ENCODE measurements at regions not wholly inside any gene's neighbourhood (a gene's known extent, or its start where the extent isn't known, plus 50 kb on each side); places are given as distances from the start of the nearest gene placed in this dataset.

DNA sequence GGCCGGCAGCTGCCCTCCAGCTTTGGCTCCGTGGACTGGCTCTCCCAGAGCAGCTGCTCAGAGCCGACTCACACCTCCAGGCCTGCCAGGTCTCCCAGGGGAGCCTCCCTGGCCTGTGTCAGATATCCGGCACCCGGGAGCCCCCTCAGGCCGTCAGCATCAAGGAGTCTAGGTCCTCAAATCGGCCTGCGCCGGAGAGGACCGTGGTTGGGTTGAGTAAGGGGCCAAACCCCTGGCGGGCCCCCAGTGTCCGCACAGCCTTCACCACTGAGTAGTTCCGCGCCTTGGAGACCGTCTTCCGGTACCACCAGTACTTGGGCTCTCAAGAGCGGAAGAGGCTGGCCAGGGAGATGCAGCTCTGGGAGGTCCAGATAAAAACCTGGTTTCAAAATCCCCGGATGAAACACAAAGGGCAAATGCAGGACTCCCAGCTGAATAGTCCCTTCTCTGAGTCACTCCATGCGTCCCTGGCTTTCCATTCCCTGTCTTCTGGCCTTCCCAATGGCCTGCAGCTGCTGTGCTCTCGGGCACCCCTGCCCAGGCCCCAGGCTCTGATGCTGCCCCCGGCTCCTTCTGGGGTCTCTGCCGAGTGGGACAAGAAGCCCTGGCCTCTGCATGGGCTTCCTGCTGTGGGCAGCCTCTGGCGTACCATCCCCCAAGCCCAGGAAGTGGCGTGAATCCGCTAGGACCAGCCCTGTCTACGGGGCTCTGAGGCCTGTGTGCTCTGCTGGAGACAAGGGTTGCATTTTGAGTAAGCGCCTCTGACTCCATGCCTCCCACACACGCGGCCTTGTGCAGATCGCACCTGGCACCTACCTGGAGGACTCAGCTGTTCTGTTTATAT, 245.1 kb upstream of the ATXN7L3B start:
- no TSS peak for BruUV-seq (replicated peaks)
- Histone ChIP-seq H3K36me3 (ENCODE audit: insufficient read depth, low read length, poor library complexity, severe bottlenecking) (no peaks in the 10 kb centered on the region), H3K4me3 (ENCODE audit: low read depth, low read length, poor library complexity, severe bottlenecking) (no peak overlapping the region), H3K27ac (ENCODE audit: low read depth, low read length, poor library complexity, severe bottlenecking) (no peak overlapping the region), H3K9me3 (ENCODE audit: low read depth, low read length, poor library complexity, severe bottlenecking) (no peaks in the 10 kb centered on the region), H3K27me3 (replicated peaks; ENCODE audit: insufficient read depth, low read depth, low read length, poor library complexity) (no peaks in the 10 kb centered on the region), H3K4me1 (ENCODE audit: insufficient read depth, low read length, poor library complexity, severe bottlenecking) (no peaks in the 10 kb centered on the region)
- DNase-seq (ENCODE audit: low spot score), result no peak
- ChIA-PET CTCF (no interaction called here), POLR2A (ENCODE audit: low non-redundant PET) (no interaction called here)
- intact Hi-C loops (cut with micrococcal nuclease; ENCODE audit: unreplicated experiment), result no loop called here
- TF ChIP-seq, protein P1, sequence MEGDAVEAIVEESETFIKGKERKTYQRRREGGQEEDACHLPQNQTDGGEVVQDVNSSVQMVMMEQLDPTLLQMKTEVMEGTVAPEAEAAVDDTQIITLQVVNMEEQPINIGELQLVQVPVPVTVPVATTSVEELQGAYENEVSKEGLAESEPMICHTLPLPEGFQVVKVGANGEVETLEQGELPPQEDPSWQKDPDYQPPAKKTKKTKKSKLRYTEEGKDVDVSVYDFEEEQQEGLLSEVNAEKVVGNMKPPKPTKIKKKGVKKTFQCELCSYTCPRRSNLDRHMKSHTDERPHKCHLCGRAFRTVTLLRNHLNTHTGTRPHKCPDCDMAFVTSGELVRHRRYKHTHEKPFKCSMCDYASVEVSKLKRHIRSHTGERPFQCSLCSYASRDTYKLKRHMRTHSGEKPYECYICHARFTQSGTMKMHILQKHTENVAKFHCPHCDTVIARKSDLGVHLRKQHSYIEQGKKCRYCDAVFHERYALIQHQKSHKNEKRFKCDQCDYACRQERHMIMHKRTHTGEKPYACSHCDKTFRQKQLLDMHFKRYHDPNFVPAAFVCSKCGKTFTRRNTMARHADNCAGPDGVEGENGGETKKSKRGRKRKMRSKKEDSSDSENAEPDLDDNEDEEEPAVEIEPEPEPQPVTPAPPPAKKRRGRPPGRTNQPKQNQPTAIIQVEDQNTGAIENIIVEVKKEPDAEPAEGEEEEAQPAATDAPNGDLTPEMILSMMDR (conservative IDR thresholded peaks at IDR 0.05; ENCODE audit: low read depth, low read length), result no peak
- no peak for TF ChIP-seq EZH2 (IDR thresholded peaks at IDR 0.05; ENCODE audit: borderline replicate concordance, low read depth, low read length, poor library complexity, severe bottlenecking)

DNA sequence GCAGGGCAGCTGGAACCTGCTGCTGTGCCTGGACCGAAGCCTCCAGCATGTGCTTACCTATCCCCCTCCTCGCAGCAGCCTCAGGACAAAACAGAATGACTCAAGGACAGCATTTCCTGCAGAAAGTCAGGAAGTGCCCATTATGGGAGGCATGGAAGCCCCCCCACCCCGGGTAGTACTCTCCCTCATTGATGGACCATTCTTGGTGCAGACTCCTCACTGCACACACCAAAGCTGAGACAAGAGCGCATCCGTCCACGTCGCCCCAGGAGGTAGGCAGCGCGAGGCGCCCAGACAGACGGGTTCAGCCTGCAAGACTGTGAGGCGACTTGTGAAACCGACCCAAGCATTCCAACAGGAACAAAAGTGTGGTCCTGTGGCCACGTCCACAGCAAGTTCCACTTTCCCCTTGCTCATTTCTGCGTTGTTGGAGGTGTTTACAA, 243.9 kb upstream of the ATXN7L3B start:
- Histone ChIP-seq H3K36me3 (ENCODE audit: insufficient read depth, low read length, poor library complexity, severe bottlenecking) (no peaks in the 10 kb centered on the region), H3K4me1 (ENCODE audit: insufficient read depth, low read length, poor library complexity, severe bottlenecking) (no peaks in the 10 kb centered on the region), H3K9me3 (ENCODE audit: low read depth, low read length, poor library complexity, severe bottlenecking) (no peaks in the 10 kb centered on the region), H3K27ac (ENCODE audit: low read depth, low read length, poor library complexity, severe bottlenecking) (no peak overlapping the region), H3K4me3 (ENCODE audit: low read depth, low read length, poor library complexity, severe bottlenecking) (no peak overlapping the region), H3K27me3 (replicated peaks; ENCODE audit: insufficient read depth, low read depth, low read length, poor library complexity) (no peaks in the 10 kb centered on the region)
- DNase-seq (ENCODE audit: low spot score), result no peak
- BruUV-seq (replicated peaks), result no TSS peak
- ChIA-PET POLR2A (ENCODE audit: low non-redundant PET) (no interaction called here), CTCF (no interaction called here)
- intact Hi-C loops (cut with micrococcal nuclease; ENCODE audit: unreplicated experiment), result no loop called here
- TF ChIP-seq, protein P1 (conservative IDR thresholded peaks at IDR 0.05; ENCODE audit: low read depth, low read length), result no peak
- TF ChIP-seq EZH2 (IDR thresholded peaks at IDR 0.05; ENCODE audit: borderline replicate concordance, low read depth, low read length, poor library complexity, severe bottlenecking), result no peak

DNA sequence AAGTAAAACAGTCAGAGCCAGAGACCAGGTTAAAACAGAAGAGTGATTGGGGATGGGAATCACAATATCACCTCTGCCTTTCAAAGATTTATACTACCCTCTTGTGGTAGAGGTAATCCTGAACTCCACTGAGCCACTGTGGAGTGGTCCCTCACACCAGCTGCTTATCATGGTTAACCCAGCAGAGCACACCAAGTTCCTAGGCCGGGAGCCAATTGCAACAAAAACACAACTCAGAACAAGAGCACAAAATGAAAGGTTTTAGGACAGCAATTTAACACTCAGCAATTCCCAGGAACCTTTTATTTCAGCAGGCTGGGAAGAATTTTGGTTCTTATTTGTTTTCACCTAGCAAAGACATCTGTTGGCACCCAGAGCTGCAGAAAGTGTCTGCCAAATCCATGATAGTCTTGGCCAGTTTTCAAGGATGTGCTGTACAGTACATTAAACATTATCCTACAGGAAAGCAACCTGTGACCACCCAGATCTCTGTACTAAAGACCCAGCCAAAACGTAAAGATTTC, 220.5 kb upstream of the ATXN7L3B start:
- Histone ChIP-seq H3K27me3 (replicated peaks; ENCODE audit: insufficient read depth, low read depth, low read length, poor library complexity) (no peaks in the 10 kb centered on the region), H3K4me1 (ENCODE audit: insufficient read depth, low read length, poor library complexity, severe bottlenecking) (peaks cover 64% of the 10 kb centered on the region), H3K4me3 (ENCODE audit: low read depth, low read length, poor library complexity, severe bottlenecking) (no peak overlapping the region), H3K36me3 (ENCODE audit: insufficient read depth, low read length, poor library complexity, severe bottlenecking) (no peaks in the 10 kb centered on the region), H3K27ac (ENCODE audit: low read depth, low read length, poor library complexity, severe bottlenecking) (peak overlapping the region; percentile 93), H3K9me3 (ENCODE audit: low read depth, low read length, poor library complexity, severe bottlenecking) (no peaks in the 10 kb centered on the region)
- BruUV-seq (replicated peaks), result no TSS peak
- ChIA-PET POLR2A (ENCODE audit: low non-redundant PET) (interaction anchor here (0.7 kb wide), 1 partner anchor 192 kb away, joined by 4 read pairs; no protein-coding TSS in a partner anchor), CTCF (interaction anchor here (1.3 kb wide), 2 partner anchors 99 to 330 kb away, joined by 4 to 6 read pairs; no protein-coding TSS in a partner anchor)
- no peak for TF ChIP-seq EZH2 (IDR thresholded peaks at IDR 0.05; ENCODE audit: borderline replicate concordance, low read depth, low read length, poor library complexity, severe bottlenecking)
- TF ChIP-seq, protein P1 (conservative IDR thresholded peaks at IDR 0.05; ENCODE audit: low read depth, low read length), result peak; percentile 72
- intact Hi-C loops (cut with micrococcal nuclease; ENCODE audit: unreplicated experiment), result loop anchor here (1.0 to 5.0 kb wide), 8 partner anchors 48 to 1970 kb away; partner anchors contain the start of gene ATXN7L3B
- DNase-seq (ENCODE audit: low spot score), result peak; percentile 93

Measured in A673 (cell line).